ENCODE measurements at regions not wholly inside any gene's neighbourhood (a gene's known extent, or its start where the extent isn't known, plus 50 kb on each side); places are given as distances from the start of the nearest gene placed in this dataset.

- no peak for DNase-seq
Measured at GRCh38 chr13:62294244-62294643, 878.6 kb upstream of the PCDH20 start.

GRCh38 chr13:62292714-62293480 lies 877.2 kb upstream of the PCDH20 start:
- DNase-seq = no peak

GRCh38 chr13:62290542-62290941 lies 874.9 kb upstream of the PCDH20 start:
- no peak for DNase-seq

- DNase-seq = no peak
Measured at GRCh38 chr13:62287764-62288163, 872.1 kb upstream of the PCDH20 start.

GRCh38 chr13:62280590-62280989 lies 864.9 kb upstream of the PCDH20 start:
- DNase-seq = no peak

- DNase-seq = no peak
Measured at GRCh38 chr13:62278271-62278670, 862.6 kb upstream of the PCDH20 start.

- no peak for DNase-seq
Measured at GRCh38 chr13:62251734-62252133, 836.1 kb upstream of the PCDH20 start.

- DNase-seq = no peak
Measured at GRCh38 chr13:62250501-62251201, 835.0 kb upstream of the PCDH20 start.

GRCh38 chr13:62246581-62246980 lies 830.9 kb upstream of the PCDH20 start:
- no peak for DNase-seq

GRCh38 chr13:62243106-62243505 lies 827.5 kb upstream of the PCDH20 start:
- no peak for DNase-seq

GRCh38 chr13:62234780-62235440 lies 819.3 kb upstream of the PCDH20 start:
- no peak for DNase-seq

- DNase-seq = no peak
Measured at GRCh38 chr13:62210951-62211350, 795.3 kb upstream of the PCDH20 start.

GRCh38 chr13:62209529-62209928 lies 793.9 kb upstream of the PCDH20 start:
- DNase-seq = no peak

- no peak for DNase-seq
Measured at GRCh38 chr13:62207388-62207787, 791.7 kb upstream of the PCDH20 start.

GRCh38 chr13:62206165-62206564 lies 790.5 kb upstream of the PCDH20 start:
- DNase-seq = no peak

GRCh38 chr13:62205273-62205672 lies 789.6 kb upstream of the PCDH20 start:
- DNase-seq = no peak

- no peak for DNase-seq
Measured at GRCh38 chr13:62194371-62194770, 778.7 kb upstream of the PCDH20 start.

- no peak for DNase-seq
Measured at GRCh38 chr13:62193919-62194318, 778.3 kb upstream of the PCDH20 start.

GRCh38 chr13:62185631-62186255 lies 770.1 kb upstream of the PCDH20 start:
- no peak for DNase-seq

- DNase-seq = no peak
Measured at GRCh38 chr13:62176051-62176450, 760.4 kb upstream of the PCDH20 start.

- no peak for DNase-seq
Measured at GRCh38 chr13:62173958-62174357, 758.3 kb upstream of the PCDH20 start.

GRCh38 chr13:62171697-62172096 lies 756.0 kb upstream of the PCDH20 start:
- no peak for DNase-seq

GRCh38 chr13:62168891-62169290 lies 753.2 kb upstream of the PCDH20 start:
- no peak for DNase-seq
